Naive B cell (primary cell): ENCODE measurements at regions not wholly inside any gene's neighbourhood (a gene's known extent, or its start where the extent isn't known, plus 50 kb on each side); places are given as distances from the start of the nearest gene placed in this dataset.
A peak's percentile ranks its signal among the peaks of the same experiment; 100 is the strongest.
"Not testable (repeated sequence)": the region's sequence is repeated elsewhere in the genome, so short reads cannot be mapped to it uniquely, and the experiment has no call there.

Experiments used
- ATAC-seq, 2 donors: fragments of 150-1000 bp; cut with Tn5 transposase; 2 replicates each; pipeline ENCODE4 v1.10.0; 2021; ENCODE audit warnings: low read depth in 2 of 2, mild to moderate bottlenecking in 2 of 2, moderate library complexity in 2 of 2
- DNase-seq: peaks from one replicate; pipeline ENCODE4 v3.0.0; 2022
- H3K27ac Mint-ChIP-seq, 6 donors: one replicate each; pipeline ENCODE4 v1.8.0; 2020 to 2022; ENCODE audit warnings: mild to moderate bottlenecking in 6 of 6, mixed read lengths in 6 of 6, moderate library complexity in 5 of 6, inconsistent platforms in 2 of 6
- H3K27me3 Mint-ChIP-seq, 3 donors: one replicate each; pipeline ENCODE4 v1.8.0; 2021 to 2022; ENCODE audit warnings: mixed read lengths in 3 of 3, mild to moderate bottlenecking in 1 of 3
- H3K36me3 Mint-ChIP-seq, 2 donors: one replicate each; pipeline ENCODE4 v1.8.0; 2020 to 2022; ENCODE audit warnings: mixed read lengths in 2 of 2, inconsistent platforms in 1 of 2, mild to moderate bottlenecking in 1 of 2
- H3K4me1 Mint-ChIP-seq, 3 donors: one replicate each; pipeline ENCODE4 v1.8.0; 2020 to 2022; ENCODE audit warnings: mixed read lengths in 3 of 3, inconsistent platforms in 1 of 3, mild to moderate bottlenecking in 1 of 3, moderate library complexity in 1 of 3
- H3K4me3 Mint-ChIP-seq, 8 donors: one replicate each; pipeline ENCODE4 v1.8.0; 2020 to 2022; ENCODE audit warnings: mild to moderate bottlenecking in 8 of 8, mixed read lengths in 8 of 8, moderate library complexity in 8 of 8, inconsistent platforms in 2 of 8
- H3K9me3 Mint-ChIP-seq, 7 donors: one replicate each; pipeline ENCODE4 v1.8.0; 2020 to 2022; ENCODE audit warnings: mixed read lengths in 7 of 7, mild to moderate bottlenecking in 5 of 7, inconsistent platforms in 2 of 7, moderate library complexity in 1 of 7

- not testable (repeated sequence) for DNase-seq, H3K4me3 Mint-ChIP-seq, ATAC-seq, H3K27ac Mint-ChIP-seq, H3K4me1 Mint-ChIP-seq
- H3K36me3 Mint-ChIP-seq = peaks cover 0 to 17% of the 10 kb centered on the region in 2 donors
- H3K27me3 Mint-ChIP-seq = peaks cover 0 to 14% (median 11%) of the 10 kb centered on the region in 3 donors
- peaks cover 5 to 13% (median 8%) of the 10 kb centered on the region in 7 donors for H3K9me3 Mint-ChIP-seq
Measured at GRCh38 chr16:88188171-88188895, 194.4 kb upstream of the ZNF469 start.

GRCh38 chr16:88190592-88191095 is 192.1 kb upstream of the ZNF469 start:
- Mint-ChIP-seq H3K9me3 (peaks cover 5 to 11% (median 6%) of the 10 kb centered on the region in 7 donors), H3K27me3 (peaks cover 0 to 11% (median 6%) of the 10 kb centered on the region in 3 donors), H3K36me3 (peaks cover 0 to 17% of the 10 kb centered on the region in 2 donors)
- not testable (repeated sequence) for H3K4me3 Mint-ChIP-seq, DNase-seq, H3K27ac Mint-ChIP-seq, H3K4me1 Mint-ChIP-seq, ATAC-seq

- H3K4me1 Mint-ChIP-seq, ATAC-seq, H3K4me3 Mint-ChIP-seq, DNase-seq: not testable (repeated sequence)
- Mint-ChIP-seq H3K9me3 (peaks cover 5 to 11% (median 6%) of the 10 kb centered on the region in 7 donors), H3K27me3 (peaks cover 0 to 11% (median 4%) of the 10 kb centered on the region in 3 donors), H3K27ac (peak overlapping the region in 2 of 6 donors; percentile 12 to 70), H3K36me3 (peaks cover 0 to 17% of the 10 kb centered on the region in 2 donors)
Measured at GRCh38 chr16:88191168-88191567, 191.6 kb upstream of the ZNF469 start.

- peaks cover 5 to 11% (median 6%) of the 10 kb centered on the region in 7 donors for H3K9me3 Mint-ChIP-seq
- DNase-seq = no peak
- peaks cover 0 to 17% of the 10 kb centered on the region in 2 donors for H3K36me3 Mint-ChIP-seq
- no peak overlapping the region for H3K4me3 Mint-ChIP-seq
- peaks cover 0 to 9% (median 5%) of the 10 kb centered on the region in 3 donors for H3K4me1 Mint-ChIP-seq
- no peak for ATAC-seq
- H3K27ac Mint-ChIP-seq = peak overlapping the region in 1 of 6 donors; percentile 32
- H3K27me3 Mint-ChIP-seq = peaks cover 0 to 11% (median 4%) of the 10 kb centered on the region in 3 donors
Measured at GRCh38 chr16:88192601-88193000, 190.2 kb upstream of the ZNF469 start.

GRCh38 chr16:88193706-88194396 is 188.9 kb upstream of the ZNF469 start:
- Mint-ChIP-seq H3K36me3 (peaks cover 0 to 17% of the 10 kb centered on the region in 2 donors), H3K27ac (peak overlapping the region in 1 of 6 donors; percentile 40)

DNA sequence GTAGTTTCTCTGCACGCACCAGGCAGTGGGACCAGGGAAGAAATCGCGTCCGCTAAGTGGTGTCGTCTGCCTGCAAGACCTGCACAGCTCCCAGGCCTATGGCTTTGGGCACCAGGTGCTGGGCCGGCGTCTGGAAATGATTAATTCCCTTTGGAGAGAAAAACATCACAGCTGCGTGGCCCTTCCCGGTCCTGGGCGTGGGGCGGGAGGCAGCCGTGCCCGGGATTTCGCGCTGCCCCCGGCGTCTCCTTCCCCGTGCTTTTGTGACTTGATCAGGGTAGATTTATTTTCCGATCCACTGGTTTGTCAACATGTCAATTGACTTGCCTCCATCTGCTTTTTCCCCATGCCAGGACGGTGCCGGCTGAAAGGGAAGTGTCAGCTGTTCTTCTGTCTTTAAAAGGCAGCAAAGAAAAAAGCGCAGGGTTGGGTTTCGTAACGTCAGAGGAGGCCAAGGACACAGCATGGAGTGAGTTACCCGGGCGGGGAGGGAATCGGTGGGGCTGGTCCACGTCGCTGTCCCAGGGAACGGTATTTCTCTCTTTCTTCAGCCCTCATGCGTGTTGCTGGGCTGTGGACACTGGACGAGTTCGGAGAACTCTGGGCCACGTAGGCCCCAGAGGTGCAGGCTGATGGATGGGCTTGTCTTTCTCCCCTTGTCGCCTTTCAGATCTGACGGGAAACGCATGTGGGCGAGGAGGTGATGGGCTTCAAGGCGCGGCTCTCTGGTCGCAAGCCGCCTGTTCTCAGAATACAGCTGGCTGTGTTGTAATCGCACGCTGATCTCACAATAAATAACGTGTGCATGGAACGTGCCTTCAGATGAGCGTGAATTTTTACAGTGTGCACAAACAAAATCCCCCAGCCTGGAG is 188.1 kb upstream of the ZNF469 start:
- Mint-ChIP-seq H3K4me1 (peaks cover 0 to 9% (median 5%) of the 10 kb centered on the region in 3 donors), H3K4me3 (peak overlapping the region in 1 of 8 donors; percentile 41), H3K36me3 (peaks cover 0 to 10% of the 10 kb centered on the region in 2 donors), H3K27me3 (peaks cover 0 to 5% (median 0%) of the 10 kb centered on the region in 3 donors), H3K27ac (peak overlapping the region in 3 of 6 donors; percentile 22 to 81 (median 68)), H3K9me3 (peaks cover 0 to 6% (median 4%) of the 10 kb centered on the region in 7 donors)
- no peak for DNase-seq
- no peak for ATAC-seq

More at GRCh38 chr16:88193706-88194396, 188.9 kb upstream of the ZNF469 start:
- not testable (repeated sequence) for H3K4me1 Mint-ChIP-seq, H3K27me3 Mint-ChIP-seq, H3K4me3 Mint-ChIP-seq
- DNase-seq (peak; percentile 20), ATAC-seq (peak; percentile 83 to 88)
- H3K9me3 Mint-ChIP-seq = peaks cover 5 to 10% (median 6%) of the 10 kb centered on the region in 7 donors

DNA sequence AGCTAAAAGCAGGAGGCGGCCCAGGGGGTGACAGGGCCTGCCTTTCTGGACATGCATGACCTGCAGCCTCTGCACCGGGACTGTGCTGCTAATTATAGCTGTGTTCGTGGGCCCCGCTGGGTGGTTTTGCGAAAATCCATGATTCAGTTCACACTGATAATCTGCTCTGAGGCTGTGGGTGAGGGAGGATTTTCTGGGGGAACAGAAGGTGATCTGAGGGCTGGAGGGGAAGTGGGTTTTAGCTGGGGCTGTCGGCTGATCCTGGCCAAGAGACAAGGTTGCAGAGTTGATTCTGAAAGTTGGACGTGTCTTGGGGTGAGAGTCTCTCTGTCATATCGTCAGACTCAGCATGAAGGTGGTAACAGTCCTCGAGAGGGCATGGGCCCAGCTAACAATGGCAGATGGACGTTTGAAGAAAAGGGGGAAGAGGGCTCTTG is 187.5 kb upstream of the ZNF469 start:
- H3K27ac Mint-ChIP-seq = peak overlapping the region in 2 of 6 donors; percentile 22 to 72
- DNase-seq = no peak
- ATAC-seq = no peak

DNA sequence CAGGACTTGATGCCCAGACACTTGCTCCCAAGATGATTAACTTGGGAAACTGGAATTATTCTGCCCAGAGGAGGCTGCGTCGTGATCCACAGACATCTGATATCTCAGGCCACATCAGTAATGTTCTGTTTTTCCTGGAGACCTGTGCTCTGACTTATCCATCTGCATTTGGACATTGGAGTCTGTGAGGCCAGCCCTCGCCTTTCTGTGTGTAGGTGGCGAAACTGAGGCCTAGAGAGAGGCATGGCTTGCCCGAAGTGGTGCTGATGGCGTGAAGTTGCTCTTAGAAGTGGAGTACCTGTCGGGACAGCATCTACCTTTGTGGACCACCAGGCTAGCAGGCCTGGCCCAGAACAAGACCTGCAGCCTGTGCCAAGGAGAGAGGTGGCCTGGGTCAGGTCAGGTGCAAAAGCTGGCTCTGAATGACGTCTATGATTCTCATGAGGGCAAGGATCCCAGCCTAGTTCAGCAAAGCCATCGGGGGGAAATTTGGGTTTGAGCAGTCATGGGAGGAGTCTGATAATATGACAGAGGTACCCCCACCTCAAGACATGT is 186.8 kb upstream of the ZNF469 start:
- Mint-ChIP-seq H3K27ac (peak overlapping the region in 3 of 6 donors; percentile 46 to 59 (median 57)), H3K9me3 (peaks cover 0 to 6% (median 2%) of the 10 kb centered on the region in 7 donors), H3K27me3 (peaks cover 0 to 5% (median 0%) of the 10 kb centered on the region in 3 donors), H3K4me3 (no peak overlapping the region), H3K36me3 (peaks cover 0 to 10% of the 10 kb centered on the region in 2 donors), H3K4me1 (peaks cover 0 to 9% (median 5%) of the 10 kb centered on the region in 3 donors)
- DNase-seq (no peak), ATAC-seq (no peak)

More for the DNA sequence above, 187.5 kb upstream of the ZNF469 start:
- Mint-ChIP-seq H3K4me3 (no peak overlapping the region), H3K4me1 (peaks cover 0 to 9% (median 5%) of the 10 kb centered on the region in 3 donors), H3K27me3 (peaks cover 0 to 5% (median 0%) of the 10 kb centered on the region in 3 donors), H3K9me3 (peaks cover 0 to 6% (median 2%) of the 10 kb centered on the region in 7 donors), H3K36me3 (peaks cover 0 to 10% of the 10 kb centered on the region in 2 donors)

GRCh38 chr16:88196471-88197400 is 186.0 kb upstream of the ZNF469 start:
- Mint-ChIP-seq H3K27me3 (peaks cover 0 to 5% (median 0%) of the 10 kb centered on the region in 3 donors), H3K36me3 (peaks cover 0 to 10% of the 10 kb centered on the region in 2 donors), H3K4me3 (no peak overlapping the region), H3K9me3 (peaks cover 0 to 6% (median 0%) of the 10 kb centered on the region in 7 donors), H3K27ac (peak overlapping the region in 1 of 6 donors; percentile 57), H3K4me1 (peaks cover 0 to 9% (median 5%) of the 10 kb centered on the region in 3 donors)
- no peak for ATAC-seq
- DNase-seq = no peak

- peaks cover 0 to 3% of the 10 kb centered on the region in 2 donors for H3K36me3 Mint-ChIP-seq
- H3K27ac Mint-ChIP-seq = no peak overlapping the region
- DNase-seq (no peak), ATAC-seq (no peak)
- peaks cover 0 to 11% (median 0%) of the 10 kb centered on the region in 3 donors for H3K27me3 Mint-ChIP-seq
- H3K4me3 Mint-ChIP-seq = no peak overlapping the region
- peaks cover 0 to 5% (median 2%) of the 10 kb centered on the region in 3 donors for H3K4me1 Mint-ChIP-seq
- H3K9me3 Mint-ChIP-seq = peaks cover 0 to 1% (median 0%) of the 10 kb centered on the region in 7 donors
Measured at GRCh38 chr16:88197481-88198456, 185.0 kb upstream of the ZNF469 start.
